Urothelium cell line (cell line): ENCODE measurements at regions not wholly inside any gene's neighbourhood (a gene's known extent, or its start where the extent isn't known, plus 50 kb on each side); places are given as distances from the start of the nearest gene placed in this dataset.
"Not testable (repeated sequence)": the region's sequence is repeated elsewhere in the genome, so short reads cannot be mapped to it uniquely, and the experiment has no call there.

Source experiments
- DNase-seq: peaks from one replicate; pipeline ENCODE4 v3.0.0; 2011; ENCODE audit warnings: low spot score, mixed read lengths
- FAIRE-seq: peaks from 2 replicates; lab custom pipeline; 2011; peaks lifted over from hg19 to GRCh38; lab: Jason Lieb, UNC

- FAIRE-seq: no peak
Observed at GRCh38 chr11:81647374-81647773, 1086.3 kb downstream of the FAM181B start.

GRCh38 chr11:81644239-81644840 lies 1089.3 kb downstream of the FAM181B start:
- FAIRE-seq (no peak), DNase-seq (peak; percentile 62)

More at GRCh38 chr11:81647374-81647773, 1086.3 kb downstream of the FAM181B start:
- DNase-seq: no peak

- DNase-seq (no peak), FAIRE-seq (no peak)
Observed at GRCh38 chr11:81634483-81634882, 1099.2 kb downstream of the FAM181B start.

GRCh38 chr11:81602508-81602907 lies 1131.2 kb downstream of the FAM181B start:
- DNase-seq (no peak), FAIRE-seq (no peak)

- no peak for FAIRE-seq
Observed at GRCh38 chr11:81596704-81597103, 1137.0 kb downstream of the FAM181B start.

GRCh38 chr11:81585390-81585933 lies 1148.2 kb downstream of the FAM181B start:
- DNase-seq (no peak), FAIRE-seq (no peak)

More at GRCh38 chr11:81596704-81597103, 1137.0 kb downstream of the FAM181B start:
- DNase-seq: no peak

GRCh38 chr11:81579339-81579738 lies 1154.3 kb downstream of the FAM181B start:
- DNase-seq: no peak
- FAIRE-seq: no peak

GRCh38 chr11:81578571-81578970 lies 1155.1 kb downstream of the FAM181B start:
- FAIRE-seq: no peak
- no peak for DNase-seq

- no peak for DNase-seq
Observed at GRCh38 chr11:81574301-81574700, 1159.4 kb downstream of the FAM181B start.

GRCh38 chr11:81573367-81573766 lies 1160.3 kb downstream of the FAM181B start:
- DNase-seq (no peak), FAIRE-seq (no peak)

More at GRCh38 chr11:81574301-81574700, 1159.4 kb downstream of the FAM181B start:
- no peak for FAIRE-seq

GRCh38 chr11:81570669-81571068 lies 1163.0 kb downstream of the FAM181B start:
- DNase-seq (no peak), FAIRE-seq (no peak)

- no peak for FAIRE-seq
- DNase-seq: no peak
Observed at GRCh38 chr11:81569999-81570398, 1163.7 kb downstream of the FAM181B start.

- DNase-seq (no peak), FAIRE-seq (peak; percentile 52)
Observed at GRCh38 chr11:81568918-81569317, 1164.7 kb downstream of the FAM181B start.

GRCh38 chr11:81548123-81548522 lies 1185.5 kb downstream of the FAM181B start:
- FAIRE-seq (no peak), DNase-seq (no peak)

GRCh38 chr11:81539806-81540205 lies 1193.9 kb downstream of the FAM181B start:
- FAIRE-seq, DNase-seq: not testable (repeated sequence)

GRCh38 chr11:81515566-81515965 lies 1218.1 kb downstream of the FAM181B start:
- FAIRE-seq (no peak), DNase-seq (no peak)

- peak; percentile 61 for DNase-seq
- FAIRE-seq: no peak
Observed at GRCh38 chr11:81497202-81497804, 1236.4 kb downstream of the FAM181B start.

- FAIRE-seq (no peak), DNase-seq (no peak)
Observed at GRCh38 chr11:81496601-81497000, 1237.1 kb downstream of the FAM181B start.

- FAIRE-seq: no peak
- DNase-seq: no peak
Observed at GRCh38 chr11:81495699-81496292, 1237.9 kb downstream of the FAM181B start.

- DNase-seq: no peak
- no peak for FAIRE-seq
Observed at GRCh38 chr11:81494431-81494830, 1239.2 kb downstream of the FAM181B start.

GRCh38 chr11:81492923-81493445 lies 1240.7 kb downstream of the FAM181B start:
- DNase-seq (no peak), FAIRE-seq (no peak)

- FAIRE-seq (no peak), DNase-seq (no peak)
Observed at GRCh38 chr11:81487109-81487508, 1246.6 kb downstream of the FAM181B start.
